Heart right ventricle (tissue), 16 donors: ENCODE measurements at regions not wholly inside any gene's neighbourhood (a gene's known extent, or its start where the extent isn't known, plus 50 kb on each side); places are given as distances from the start of the nearest gene placed in this dataset.

Experiments used
- ATAC-seq, 8 donors: fragments of 200-7000 bp; cut with Tn5 transposase; one replicate each; pipeline ENCODE4 v1.9.1; 2020; ENCODE audit warnings: mild to moderate bottlenecking in 8 of 8, moderate library complexity in 8 of 8, moderate number of reproducible peaks in 1 of 8
- DNase-seq, 2 donors: peaks; one replicate each; pipeline ENCODE4 v3.0.0-alpha.2; 2020
- H3K27ac ChIP-seq, 10 donors: fragments of 200-600 bp; sonication (generic) in 2 of 10; one replicate each; pipeline versions ENCODE4 v1.5.0 to v1.8.0; 2020 to 2022; ENCODE audit warnings: mild to moderate bottlenecking in 3 of 10
- H3K27me3 ChIP-seq, 7 donors: fragments of 200-600 bp; one replicate each; pipeline ENCODE4 v1.8.0; 2021 to 2022; ENCODE audit warnings: mild to moderate bottlenecking in 2 of 7
- H3K36me3 ChIP-seq, 9 donors: fragments of 200-600 bp; sonication (generic) in 1 of 9; one replicate each; pipeline versions ENCODE4 v1.5.0 to v1.8.0; 2020 to 2022; ENCODE audit warnings: mild to moderate bottlenecking in 2 of 9
- H3K4me1 ChIP-seq, 9 donors: fragments of 200-600 bp; sonication (generic) in 1 of 9; one replicate each; pipeline versions ENCODE4 v1.5.0 to v1.8.0; 2020 to 2022; ENCODE audit warnings: mild to moderate bottlenecking in 4 of 9
- H3K4me3 ChIP-seq, 10 donors: fragments of 200-600 bp; sonication (generic) in 2 of 10; one replicate each; pipeline versions ENCODE4 v1.5.0 to v1.8.0; 2020 to 2022; ENCODE audit warnings: mild to moderate bottlenecking in 7 of 10, moderate library complexity in 2 of 10
- H3K9me3 ChIP-seq, 11 donors: fragments of 200-600 bp in 10 of 11; sonication (generic) in 2 of 11; one replicate each; pipeline versions ENCODE4 v1.5.0 to v1.8.0; 2013 to 2022; ENCODE audit warnings: mild to moderate bottlenecking in 2 of 11, control low read depth in 1 of 11, moderate library complexity in 1 of 11
- whole genome bisulfite sequencing, 2 donors: extraction: QIAGEN DNeasy Blood & Tissue Kit; methylation state at CpG; one replicate each; pipeline ENCODE4 v1.1.7; 2013; ENCODE audit warnings: inconsistent platforms in 1 of 2; 5-methylcytosine and 5-hydroxymethylcytosine counted together
- intact Hi-C, 10 donors: fragments of 100-400 bp; cut with DNase I; formaldehyde crosslinking; loops; one replicate each; pipeline versions ENCODE4 v1.11.1 to v1.14.2; 2022
- TF ChIP-seq, protein P1 (sequence below), 9 donors: fragments of 200-600 bp; sonication (generic) in 2 of 9; IDR thresholded peaks; one replicate each; pipeline versions ENCODE4 v1.5.0 to v1.8.0; 2021 to 2022; ENCODE audit warnings: antibody characterized with exemption in 9 of 9, mild to moderate bottlenecking in 5 of 9, moderate library complexity in 1 of 9
- donor health status: Arrhythmogenic right ventricular cardiomyopathy.
- donor health status: ischemic (EF 13 %, LVEDD 7.1; RV severe dilation, severe dysfunction).
- donor health status: healthy with polysubstance abuse.
- donor health status: DM: no; HTN: yes; CAD: no.
- donor health status: DM: no; HTN: no; CAD: no.
- donor health status: ischemic (EF 25% LVEDD 6.9; RV normal size, moderate dysfunction).
- donor health status: ischemic (EF 25% LVEDD 5.7; RV mildly dilated, moderate dysfunction).
- donor health status: healthy.
- donor health status: DM: yes; HTN: yes; CAD: no.
- donor health status: Ischemic cardiomyopathy.
- donor health status: ischemic (EF 35%, LVEDD 5.7; RV mildly dilated, moderate dysfunction).
- donor health status: nonischemic (EF 11% LVEDD 7.7; RV severe dilation, severe dysfunction).
- donor health status: DM: yes; HTN: yes; CAD: no.
- donor health status: PGD.
- donor health status: ischemic (EF 29% LVEDD 5.4; RV normal size, mild dysfunction).
- donor health status: nonischemic (EF 23%, LVEDD 6.1; RV moderate dilation, normal function).

DNA sequence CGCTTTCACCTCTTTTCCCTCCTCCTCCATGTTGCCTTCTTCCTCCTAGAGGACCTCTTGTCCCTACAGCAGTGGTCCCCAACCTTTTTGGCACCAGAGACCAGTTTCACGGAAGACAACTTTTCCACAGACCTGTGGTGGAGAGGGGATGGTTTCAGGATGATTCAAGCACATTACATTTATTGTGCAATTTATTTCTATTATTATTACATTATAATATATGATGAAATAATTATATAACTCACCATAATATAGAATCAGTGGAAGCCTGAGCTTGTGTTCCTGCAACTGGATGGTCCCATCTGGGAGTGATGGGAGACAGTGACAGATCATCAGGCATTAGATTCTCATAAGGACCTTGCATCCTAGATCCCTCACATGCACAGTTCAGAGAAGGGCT, 152.2 kb upstream of the NCKAP5 start:
- TF ChIP-seq, protein P1, sequence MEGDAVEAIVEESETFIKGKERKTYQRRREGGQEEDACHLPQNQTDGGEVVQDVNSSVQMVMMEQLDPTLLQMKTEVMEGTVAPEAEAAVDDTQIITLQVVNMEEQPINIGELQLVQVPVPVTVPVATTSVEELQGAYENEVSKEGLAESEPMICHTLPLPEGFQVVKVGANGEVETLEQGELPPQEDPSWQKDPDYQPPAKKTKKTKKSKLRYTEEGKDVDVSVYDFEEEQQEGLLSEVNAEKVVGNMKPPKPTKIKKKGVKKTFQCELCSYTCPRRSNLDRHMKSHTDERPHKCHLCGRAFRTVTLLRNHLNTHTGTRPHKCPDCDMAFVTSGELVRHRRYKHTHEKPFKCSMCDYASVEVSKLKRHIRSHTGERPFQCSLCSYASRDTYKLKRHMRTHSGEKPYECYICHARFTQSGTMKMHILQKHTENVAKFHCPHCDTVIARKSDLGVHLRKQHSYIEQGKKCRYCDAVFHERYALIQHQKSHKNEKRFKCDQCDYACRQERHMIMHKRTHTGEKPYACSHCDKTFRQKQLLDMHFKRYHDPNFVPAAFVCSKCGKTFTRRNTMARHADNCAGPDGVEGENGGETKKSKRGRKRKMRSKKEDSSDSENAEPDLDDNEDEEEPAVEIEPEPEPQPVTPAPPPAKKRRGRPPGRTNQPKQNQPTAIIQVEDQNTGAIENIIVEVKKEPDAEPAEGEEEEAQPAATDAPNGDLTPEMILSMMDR (IDR thresholded peaks at IDR 0.05) = no peak
- WGBS, 2 donors = 95 to 97% methylated on average over 2 of the region's 2 CpGs
- ATAC-seq = no peak
- peaks cover 0 to 3% (median 0%) of the 10 kb centered on the region in 11 donors for H3K9me3 ChIP-seq
- H3K36me3 ChIP-seq = no peaks in the 10 kb centered on the region
- no peak for DNase-seq
- intact Hi-C loops = no loop called here
- no peaks in the 10 kb centered on the region for H3K27me3 ChIP-seq
- no peak overlapping the region for H3K4me3 ChIP-seq
- H3K27ac ChIP-seq = no peak overlapping the region
- H3K4me1 ChIP-seq = peaks cover 0 to 13% (median 0%) of the 10 kb centered on the region in 9 donors

DNA sequence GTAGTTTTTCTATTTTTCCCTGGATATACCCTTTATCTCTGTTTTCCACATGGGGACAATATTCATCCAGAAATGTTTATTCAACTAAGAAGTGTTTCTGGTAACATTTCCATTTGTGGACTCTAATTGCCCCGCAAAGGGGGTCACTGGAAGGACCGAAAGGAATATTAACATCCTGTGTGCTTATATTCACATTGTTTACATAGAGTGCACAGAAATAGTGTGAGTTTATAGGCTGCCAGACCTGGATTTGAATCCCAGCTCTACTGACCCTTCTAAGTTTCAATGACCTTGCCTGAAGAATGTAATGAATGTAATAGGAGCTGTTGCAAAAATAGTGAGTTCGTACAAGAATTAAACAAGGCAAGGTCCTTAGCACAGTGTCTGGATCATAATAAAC, 152.9 kb upstream of the NCKAP5 start:
- no peak for DNase-seq
- TF ChIP-seq, protein P1 (IDR thresholded peaks at IDR 0.05) = no peak
- Histone ChIP-seq H3K4me1 (peaks cover 0 to 13% (median 0%) of the 10 kb centered on the region in 9 donors), H3K27me3 (no peaks in the 10 kb centered on the region), H3K4me3 (no peak overlapping the region), H3K27ac (no peak overlapping the region), H3K9me3 (peaks cover 0 to 3% (median 0%) of the 10 kb centered on the region in 11 donors), H3K36me3 (no peaks in the 10 kb centered on the region)
- intact Hi-C loops = no loop called here
- ATAC-seq = no peak
- 72 to 75% methylated on average over 3 of the region's 3 CpGs for WGBS, 2 donors

DNA sequence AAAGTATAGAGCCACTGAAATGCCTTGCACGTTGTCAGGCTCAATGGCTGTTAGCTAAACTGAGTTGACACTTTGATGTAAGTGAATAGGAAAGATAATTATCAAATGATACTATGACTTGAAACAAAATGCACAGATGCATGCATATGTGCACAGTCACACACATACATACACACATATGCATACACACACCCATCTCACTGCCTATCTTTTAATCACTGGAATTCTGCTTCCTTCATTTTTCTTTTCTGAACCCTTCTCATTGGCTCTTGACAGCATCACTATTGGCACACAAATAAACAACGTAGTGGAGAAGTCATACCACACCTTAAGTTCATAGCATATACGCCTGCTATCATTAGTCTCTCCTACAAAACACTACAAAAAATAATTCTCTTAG, 154.9 kb upstream of the NCKAP5 start:
- no peak overlapping the region for H3K27ac ChIP-seq
- no peaks in the 10 kb centered on the region for H3K27me3 ChIP-seq
- ATAC-seq = no peak
- WGBS, 2 donors = 87 to 89% methylated on average over 3 of the region's 3 CpGs
- no peak overlapping the region for H3K4me3 ChIP-seq
- peaks cover 0 to 11% (median 0%) of the 10 kb centered on the region in 9 donors for H3K4me1 ChIP-seq
- peaks cover 0 to 3% (median 0%) of the 10 kb centered on the region in 11 donors for H3K9me3 ChIP-seq
- TF ChIP-seq, protein P1 (IDR thresholded peaks at IDR 0.05) = no peak
- no peak for DNase-seq
- intact Hi-C loops = no loop called here
- H3K36me3 ChIP-seq = no peaks in the 10 kb centered on the region

DNA sequence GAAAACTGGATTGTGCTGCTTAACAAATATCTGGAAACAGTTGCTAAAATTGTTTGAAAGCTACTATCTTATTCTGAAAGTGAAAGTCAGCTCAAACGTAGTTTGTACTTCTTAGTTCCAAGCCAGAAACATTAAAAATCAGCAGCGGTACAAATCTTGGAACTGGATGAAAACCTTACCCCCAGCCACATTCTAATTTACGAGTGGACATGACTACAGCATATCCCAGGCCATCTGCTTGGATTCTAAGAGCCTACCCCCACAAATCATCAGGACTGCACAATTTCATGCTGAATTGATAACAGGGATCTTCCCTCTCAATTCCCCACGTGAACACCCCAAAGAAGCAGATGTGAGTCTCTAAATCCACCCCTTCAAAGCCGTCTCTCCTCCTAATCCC, 158.7 kb upstream of the NCKAP5 start:
- TF ChIP-seq, protein P1 (IDR thresholded peaks at IDR 0.05) = no peak
- H3K4me1 ChIP-seq = peaks cover 0 to 6% (median 0%) of the 10 kb centered on the region in 9 donors
- H3K27ac ChIP-seq = no peak overlapping the region
- DNase-seq (no peak), ATAC-seq (no peak)
- intact Hi-C loops = no loop called here
- WGBS, 2 donors = 47 to 64% methylated on average over 5 of the region's 5 CpGs
- H3K9me3 ChIP-seq = no peaks in the 10 kb centered on the region
- peak overlapping the region in 6 of 10 donors; percentile 16 to 36 (median 29) for H3K4me3 ChIP-seq
- no peaks in the 10 kb centered on the region for H3K27me3 ChIP-seq
- H3K36me3 ChIP-seq = no peaks in the 10 kb centered on the region
